Mesenchymal stem cell (in vitro differentiated cells and primary cell): ENCODE measurements at regions not wholly inside any gene's neighbourhood (a gene's known extent, or its start where the extent isn't known, plus 50 kb on each side); places are given as distances from the start of the nearest gene placed in this dataset.

Experiments used
- DNase-seq: peaks from one replicate; pipeline ENCODE4 v3.0.0-alpha.2; 2013
- H2AFZ ChIP-seq: one replicate; pipeline ENCODE4 v1.6.1; 2013; ENCODE audit warnings: low read depth, mild to moderate bottlenecking, control low read depth, inconsistent platforms, low read length, moderate library complexity
- H2AK5ac ChIP-seq: 2 replicates; pipeline ENCODE4 v1.6.1; 2013; ENCODE audit warnings: low read length, moderate library complexity, mild to moderate bottlenecking, inconsistent platforms; ENCODE audit not compliant: severe bottlenecking
- H2BK120ac ChIP-seq: one replicate; pipeline ENCODE4 v1.6.1; 2013; ENCODE audit warnings: low read depth, mild to moderate bottlenecking, inconsistent platforms, low read length, moderate library complexity
- H2BK12ac ChIP-seq, 2 experiments: one replicate each; pipeline ENCODE4 v1.6.1; 2013; ENCODE audit warnings: inconsistent platforms in 2 of 2, low read length in 2 of 2, mild to moderate bottlenecking in 2 of 2, moderate library complexity in 2 of 2, control low read depth in 1 of 2
- H2BK15ac ChIP-seq: one replicate; pipeline ENCODE4 v1.6.1; 2013; ENCODE audit warnings: mild to moderate bottlenecking, low read depth, inconsistent platforms; ENCODE audit not compliant: poor library complexity, severe bottlenecking
- H2BK5ac ChIP-seq: 2 replicates; pipeline ENCODE4 v1.6.1; 2013; ENCODE audit warnings: low read depth, mild to moderate bottlenecking, low read length, control low read depth, inconsistent platforms; ENCODE audit not compliant: poor library complexity, severe bottlenecking
- H3K14ac ChIP-seq, 2 experiments: one replicate each; pipeline ENCODE4 v1.6.1; 2013; ENCODE audit warnings: inconsistent platforms in 2 of 2, low read length in 2 of 2, control low read depth in 1 of 2, mild to moderate bottlenecking in 1 of 2, moderate library complexity in 1 of 2
- H3K18ac ChIP-seq, 2 experiments: one replicate each; pipeline ENCODE4 v1.6.1; 2013; ENCODE audit warnings: inconsistent platforms in 2 of 2, low read length in 2 of 2, control low read depth in 1 of 2, low read depth in 1 of 2, mild to moderate bottlenecking in 1 of 2
- H3K23ac ChIP-seq, 2 experiments: one replicate each; pipeline ENCODE4 v1.6.1; 2013; ENCODE audit warnings: inconsistent platforms in 2 of 2, low read length in 2 of 2, mild to moderate bottlenecking in 2 of 2, moderate library complexity in 2 of 2, control low read depth in 1 of 2
- H3K27ac ChIP-seq: 2 replicates; pipeline ENCODE4 v1.5.1; 2013; ENCODE audit warnings: mild to moderate bottlenecking, moderate library complexity, low read length, control low read depth, inconsistent platforms; ENCODE audit not compliant: poor library complexity, severe bottlenecking
- H3K27me3 ChIP-seq, 2 experiments: 2 replicates each; pipeline versions ENCODE4 v1.6.1 to v1.7.0; 2013; ENCODE audit warnings: low read length in 2 of 2, mild to moderate bottlenecking in 2 of 2, moderate library complexity in 2 of 2, control low read depth in 1 of 2, inconsistent platforms in 1 of 2; ENCODE audit not compliant: control insufficient read depth in 1 of 2, insufficient read depth in 1 of 2
- H3K36me3 ChIP-seq, 2 experiments: 2 replicates each; pipeline versions ENCODE4 v1.6.1 to v1.7.0; 2013; ENCODE audit warnings: low read length in 2 of 2, control low read depth in 1 of 2, inconsistent platforms in 1 of 2, low read depth in 1 of 2, mild to moderate bottlenecking in 1 of 2; ENCODE audit not compliant: insufficient read depth in 2 of 2, control insufficient read depth in 1 of 2
- H3K4ac ChIP-seq, 2 experiments: one replicate each; pipeline ENCODE4 v1.6.1; 2013; ENCODE audit warnings: inconsistent platforms in 2 of 2, low read length in 2 of 2, mild to moderate bottlenecking in 2 of 2, moderate library complexity in 2 of 2, control low read depth in 1 of 2, low read depth in 1 of 2
- H3K4me1 ChIP-seq: 2 replicates; pipeline ENCODE4 v1.6.1; 2013; ENCODE audit warnings: low read depth, low read length, control low read depth; ENCODE audit not compliant: control insufficient read depth, insufficient read depth
- H3K4me2 ChIP-seq: 2 replicates; pipeline ENCODE4 v1.6.1; 2013; ENCODE audit warnings: low read length, mild to moderate bottlenecking, inconsistent platforms; ENCODE audit not compliant: poor library complexity, severe bottlenecking
- H3K4me3 ChIP-seq, 2 experiments: 2 replicates each; pipeline versions ENCODE4 v1.5.1 to v1.7.0; 2013; ENCODE audit warnings: low read length in 2 of 2, mild to moderate bottlenecking in 2 of 2, control low read depth in 1 of 2, low read depth in 1 of 2; ENCODE audit not compliant: insufficient read depth in 1 of 2
- H3K79me1 ChIP-seq: replicated peaks from 2 replicates; pipeline ENCODE4 v1.6.1; 2013; ENCODE audit warnings: mild to moderate bottlenecking, control low read depth, low read length, inconsistent platforms; ENCODE audit not compliant: poor library complexity, severe bottlenecking
- H3K9ac ChIP-seq: 2 replicates; pipeline ENCODE4 v1.7.0; 2013; ENCODE audit warnings: mild to moderate bottlenecking, low read length, moderate library complexity
- H3K9me3 ChIP-seq: 2 replicates; pipeline ENCODE4 v1.7.0; 2013; ENCODE audit warnings: mild to moderate bottlenecking, low read length; ENCODE audit not compliant: control insufficient read depth
- H4K8ac ChIP-seq: one replicate; pipeline ENCODE4 v1.6.1; 2013; ENCODE audit warnings: inconsistent platforms, mild to moderate bottlenecking, low read length, moderate library complexity
- H4K91ac ChIP-seq: one replicate; pipeline ENCODE4 v1.6.1; 2013; ENCODE audit warnings: mild to moderate bottlenecking, low read length, inconsistent platforms
- WGBS: methylation state at CpG from one replicate; pipeline ENCODE4 v1.1.7; 2013; ENCODE audit warnings: mixed read lengths; 5-methylcytosine and 5-hydroxymethylcytosine counted together

DNA sequence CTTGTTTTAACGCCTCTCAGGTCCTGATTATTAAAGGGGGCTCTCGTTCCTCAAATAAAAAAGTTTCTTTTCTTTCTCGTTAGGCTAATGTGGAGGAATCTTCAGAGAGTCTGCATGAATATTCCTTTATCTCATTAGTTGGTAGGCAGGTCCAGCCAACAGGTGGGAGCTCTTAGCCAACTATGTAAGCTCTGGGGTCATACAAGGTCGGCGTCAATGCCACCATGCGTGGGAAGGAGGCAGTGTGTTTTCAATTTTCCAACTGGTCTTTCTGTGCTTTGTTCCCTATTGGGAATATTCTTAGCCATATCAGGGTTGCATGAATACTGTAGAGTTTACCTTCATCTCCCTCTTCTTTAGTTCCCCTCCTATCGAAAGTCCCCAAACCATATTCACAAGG is 118.5 kb upstream of the SVIL start:
- Histone ChIP-seq H3K9ac (no peak overlapping the region), H2AFZ (no peak overlapping the region), H3K4me3 (no peak overlapping the region), H2AK5ac (no peak overlapping the region), H2BK5ac (no peak overlapping the region), H3K23ac (no peak overlapping the region), H2BK15ac (no peak overlapping the region), H3K4me2 (no peak overlapping the region), H4K91ac (no peak overlapping the region), H3K27me3 (peaks cover 0 to 6% of the 10 kb centered on the region in 2 experiments), H3K36me3 (no peaks in the 10 kb centered on the region), H2BK120ac (no peak overlapping the region), H3K79me1 (no peaks in the 10 kb centered on the region), H3K4me1 (peaks cover 5% of the 10 kb centered on the region), H3K27ac (no peak overlapping the region), H3K18ac (no peak overlapping the region), H2BK12ac (no peak overlapping the region), H3K4ac (no peak overlapping the region), H4K8ac (no peak overlapping the region), H3K9me3 (no peaks in the 10 kb centered on the region), H3K14ac (no peak overlapping the region)
- WGBS, result 96% methylated on average over 6 of the region's 7 CpGs
- DNase-seq, result no peak

DNA sequence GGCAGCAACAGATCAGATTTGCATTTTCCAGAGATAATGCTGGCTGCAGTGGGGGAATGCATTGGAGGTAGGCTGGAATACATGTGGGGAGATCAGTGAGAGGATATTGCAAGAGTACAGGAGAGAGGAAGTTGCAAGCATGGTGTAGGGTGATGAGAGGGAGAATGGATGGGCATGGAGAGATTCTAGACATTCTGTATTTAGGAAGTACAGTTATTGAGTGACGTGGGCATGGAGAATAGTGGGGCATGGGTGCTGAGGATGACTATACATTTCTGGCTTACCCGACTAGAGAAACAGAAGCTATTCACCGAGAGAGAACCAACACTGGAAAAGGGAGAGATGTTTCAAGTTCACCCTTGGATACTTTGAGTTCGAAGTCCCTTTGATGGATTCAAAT is 116.9 kb upstream of the SVIL start:
- no peak overlapping the region for H2AK5ac ChIP-seq
- no peak overlapping the region for H2BK120ac ChIP-seq
- no peaks in the 10 kb centered on the region for H3K4me1 ChIP-seq
- H3K27ac ChIP-seq, result no peak overlapping the region
- no peak overlapping the region for H3K18ac ChIP-seq
- H3K9me3 ChIP-seq, result no peaks in the 10 kb centered on the region
- H2BK15ac ChIP-seq, result no peak overlapping the region
- H3K4ac ChIP-seq, result no peak overlapping the region
- no peak overlapping the region for H4K8ac ChIP-seq
- H2AFZ ChIP-seq, result no peak overlapping the region
- no peak overlapping the region for H3K4me2 ChIP-seq
- no peak for DNase-seq
- no peaks in the 10 kb centered on the region for H3K36me3 ChIP-seq
- H2BK12ac ChIP-seq, result peak overlapping the region in 1 of 2 experiments; percentile 61
- H3K9ac ChIP-seq, result no peak overlapping the region
- no peak overlapping the region for H3K14ac ChIP-seq
- 96% methylated on average over 4 of the region's 4 CpGs for WGBS
- H4K91ac ChIP-seq, result no peak overlapping the region
- no peak overlapping the region for H3K23ac ChIP-seq
- H3K27me3 ChIP-seq, result peaks cover 0 to 6% of the 10 kb centered on the region in 2 experiments
- no peak overlapping the region for H3K4me3 ChIP-seq
- no peaks in the 10 kb centered on the region for H3K79me1 ChIP-seq
- no peak overlapping the region for H2BK5ac ChIP-seq

DNA sequence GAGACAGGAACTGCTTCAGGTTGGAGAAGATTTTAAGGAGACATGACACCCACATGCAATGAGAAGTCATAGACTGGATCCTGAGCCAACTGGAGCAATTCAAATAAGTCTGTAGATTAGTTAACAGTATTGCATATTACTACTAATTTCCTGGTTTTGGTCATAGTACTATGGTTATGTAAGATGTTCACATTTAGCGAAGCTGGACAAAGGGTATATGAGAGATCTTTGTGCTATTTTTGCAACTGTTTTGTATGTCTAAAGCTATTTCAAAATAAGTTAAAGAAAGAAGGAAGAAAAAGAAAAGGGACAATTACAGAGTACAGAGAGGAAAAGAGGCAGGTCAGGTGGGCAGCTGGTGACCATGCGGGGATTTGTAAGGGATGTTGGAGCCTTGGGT is 116.5 kb upstream of the SVIL start:
- Histone ChIP-seq H3K27ac (no peak overlapping the region), H3K14ac (no peak overlapping the region), H4K91ac (no peak overlapping the region), H3K23ac (no peak overlapping the region), H2BK15ac (peak overlapping the region; percentile 34), H2AFZ (no peak overlapping the region), H2BK12ac (no peak overlapping the region), H3K4me2 (no peak overlapping the region), H3K4me3 (no peak overlapping the region), H3K9ac (no peak overlapping the region), H3K27me3 (peaks cover 0 to 4% of the 10 kb centered on the region in 2 experiments), H3K9me3 (no peaks in the 10 kb centered on the region), H3K79me1 (no peaks in the 10 kb centered on the region), H3K18ac (no peak overlapping the region), H3K4me1 (no peaks in the 10 kb centered on the region), H2BK120ac (no peak overlapping the region), H3K4ac (no peak overlapping the region), H3K36me3 (no peaks in the 10 kb centered on the region), H2AK5ac (no peak overlapping the region), H2BK5ac (no peak overlapping the region), H4K8ac (no peak overlapping the region)
- DNase-seq, result no peak
- over 99% methylated on average over 2 of the region's 2 CpGs for WGBS

DNA sequence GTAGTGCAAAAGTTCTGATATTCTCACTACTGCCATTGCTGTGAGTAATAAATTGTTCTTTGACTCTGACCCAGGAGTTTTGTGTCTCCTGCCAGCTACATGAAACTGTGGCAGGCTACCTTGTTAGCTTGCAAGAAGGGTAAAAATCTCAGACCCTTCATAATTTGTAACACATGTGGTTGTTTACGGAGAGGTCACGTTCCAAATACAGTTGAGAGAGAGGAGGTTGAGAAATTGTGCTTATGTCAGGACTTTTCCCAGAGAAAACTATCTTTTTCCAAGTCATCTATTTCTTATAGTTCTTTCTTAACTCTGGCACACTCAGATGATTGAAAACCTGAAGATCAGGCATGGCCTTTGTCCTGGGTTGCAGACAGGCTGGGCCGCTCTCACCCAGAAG is 114.4 kb upstream of the SVIL start:
- Histone ChIP-seq H2AFZ (no peak overlapping the region), H3K9ac (no peak overlapping the region), H3K36me3 (no peaks in the 10 kb centered on the region), H3K27ac (no peak overlapping the region), H4K91ac (no peak overlapping the region), H2AK5ac (no peak overlapping the region), H3K18ac (peak overlapping the region in 1 of 2 experiments; percentile 26), H3K4me3 (no peak overlapping the region), H2BK15ac (no peak overlapping the region), H3K4me1 (no peaks in the 10 kb centered on the region), H3K23ac (no peak overlapping the region), H3K14ac (no peak overlapping the region), H3K4me2 (no peak overlapping the region), H4K8ac (no peak overlapping the region), H3K79me1 (no peaks in the 10 kb centered on the region), H3K9me3 (no peaks in the 10 kb centered on the region), H2BK12ac (peak overlapping the region in 1 of 2 experiments; percentile 61), H3K27me3 (peaks cover 0 to 4% of the 10 kb centered on the region in 2 experiments), H2BK120ac (no peak overlapping the region), H3K4ac (no peak overlapping the region), H2BK5ac (no peak overlapping the region)
- DNase-seq, result no peak
- 95% methylated on average over 1 of the region's 3 CpGs for WGBS
